ENCODE measurements at regions not wholly inside any gene's neighbourhood (a gene's known extent, or its start where the extent isn't known, plus 50 kb on each side); places are given as distances from the start of the nearest gene placed in this dataset.

DNA sequence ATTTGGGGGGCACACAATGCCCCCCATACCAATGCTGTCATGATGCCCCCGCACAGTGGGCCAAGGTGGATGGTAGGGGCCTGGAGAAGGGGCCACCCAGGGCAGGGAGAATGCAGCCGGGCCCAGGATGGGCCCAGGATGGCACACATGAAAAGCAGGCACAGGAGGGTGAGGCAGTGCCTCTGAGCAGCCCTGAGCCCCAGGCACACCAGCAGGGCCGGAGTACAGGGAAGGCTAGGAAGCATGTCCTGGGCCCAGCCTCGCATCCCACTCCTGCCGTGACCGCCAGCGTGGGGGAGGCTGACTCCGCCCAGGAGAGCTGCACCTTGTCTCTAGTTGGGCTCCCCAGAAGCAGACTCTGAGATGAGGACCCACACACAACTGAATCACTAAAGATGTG is 59.3 kb upstream of the TMEM72 start:
- DNase-seq (ENCODE audit: low spot score): no peak
- H3K36me3 Mint-ChIP-seq: no peaks in the 10 kb centered on the region
- H3K4me3 ChIP-seq: no peak overlapping the region
- no peak overlapping the region for H3K9ac ChIP-seq
- no peaks in the 10 kb centered on the region for H3K36me3 ChIP-seq
- peaks cover under 1% of the 10 kb centered on the region for H3F3A ChIP-seq (ENCODE audit: low read depth)
- no peak overlapping the region for H3K4me2 ChIP-seq
- peaks cover 21% of the 10 kb centered on the region for H3K4me1 ChIP-seq
- no peak overlapping the region for H3K27ac ChIP-seq
- no peaks in the 10 kb centered on the region for H3K9me3 ChIP-seq (ENCODE audit: low read depth)
- no peaks in the 10 kb centered on the region for H3K79me2 ChIP-seq (ENCODE audit: low read depth)
- no peaks in the 10 kb centered on the region for H4K20me1 ChIP-seq (ENCODE audit: low read depth)
- H3K9me3 Mint-ChIP-seq: peaks cover 8% of the 10 kb centered on the region
- H3K27ac Mint-ChIP-seq: no peak overlapping the region
- H3K4me1 Mint-ChIP-seq: peaks cover 28% of the 10 kb centered on the region
- TF ChIP-seq, protein P1, sequence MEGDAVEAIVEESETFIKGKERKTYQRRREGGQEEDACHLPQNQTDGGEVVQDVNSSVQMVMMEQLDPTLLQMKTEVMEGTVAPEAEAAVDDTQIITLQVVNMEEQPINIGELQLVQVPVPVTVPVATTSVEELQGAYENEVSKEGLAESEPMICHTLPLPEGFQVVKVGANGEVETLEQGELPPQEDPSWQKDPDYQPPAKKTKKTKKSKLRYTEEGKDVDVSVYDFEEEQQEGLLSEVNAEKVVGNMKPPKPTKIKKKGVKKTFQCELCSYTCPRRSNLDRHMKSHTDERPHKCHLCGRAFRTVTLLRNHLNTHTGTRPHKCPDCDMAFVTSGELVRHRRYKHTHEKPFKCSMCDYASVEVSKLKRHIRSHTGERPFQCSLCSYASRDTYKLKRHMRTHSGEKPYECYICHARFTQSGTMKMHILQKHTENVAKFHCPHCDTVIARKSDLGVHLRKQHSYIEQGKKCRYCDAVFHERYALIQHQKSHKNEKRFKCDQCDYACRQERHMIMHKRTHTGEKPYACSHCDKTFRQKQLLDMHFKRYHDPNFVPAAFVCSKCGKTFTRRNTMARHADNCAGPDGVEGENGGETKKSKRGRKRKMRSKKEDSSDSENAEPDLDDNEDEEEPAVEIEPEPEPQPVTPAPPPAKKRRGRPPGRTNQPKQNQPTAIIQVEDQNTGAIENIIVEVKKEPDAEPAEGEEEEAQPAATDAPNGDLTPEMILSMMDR (IDR thresholded peaks at IDR 0.05): no peak
- TF ChIP-seq EZH2phosphoT487 (IDR thresholded peaks at IDR 0.05): no peak
- no peak for TF ChIP-seq EZH2 (IDR thresholded peaks at IDR 0.05)
- peaks cover 11% of the 10 kb centered on the region for H3K27me3 Mint-ChIP-seq (ENCODE audit: insufficient read depth, low read depth)
- H3K4me3 Mint-ChIP-seq: no peak overlapping the region
- no peaks in the 10 kb centered on the region for H3K27me3 ChIP-seq
- no peak overlapping the region for H2AFZ ChIP-seq (replicated peaks)

DNA sequence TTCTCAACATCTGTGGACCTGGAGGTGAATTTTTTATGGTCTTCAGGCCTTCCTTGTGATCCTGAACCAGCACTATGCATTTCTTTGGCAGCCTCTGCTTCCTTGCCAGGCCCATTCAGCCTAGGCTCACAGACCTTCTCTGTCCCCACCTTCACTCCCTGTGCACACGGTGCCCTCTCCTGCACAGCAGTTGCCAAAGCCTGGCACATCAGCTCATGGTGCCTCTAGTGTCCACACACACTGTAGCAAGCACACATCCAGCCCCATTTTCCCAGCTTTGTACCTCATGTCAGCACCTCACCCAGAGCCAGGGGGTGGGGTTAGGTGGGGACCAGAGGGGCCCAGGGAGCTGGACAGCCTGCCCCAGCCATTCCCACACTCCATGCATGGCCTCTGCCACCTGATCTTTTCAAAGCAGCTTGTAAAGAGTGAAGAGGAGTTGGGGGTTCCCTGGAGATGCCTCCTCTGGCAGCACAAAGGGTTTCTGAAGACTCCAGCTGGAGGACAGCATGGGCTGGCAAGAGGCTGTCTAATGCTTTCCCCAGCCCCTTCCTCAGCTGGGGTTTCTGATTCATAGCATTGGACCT is 57.9 kb upstream of the TMEM72 start:
- Histone ChIP-seq H3K79me2 (ENCODE audit: low read depth) (no peaks in the 10 kb centered on the region), H3K36me3 (no peaks in the 10 kb centered on the region), H3K9me3 (ENCODE audit: low read depth) (no peaks in the 10 kb centered on the region), H2AFZ (replicated peaks) (no peak overlapping the region), H3K4me3 (no peak overlapping the region), H3K4me1 (peaks cover 25% of the 10 kb centered on the region), H3K4me2 (no peak overlapping the region), H3K27ac (no peak overlapping the region), H3F3A (ENCODE audit: low read depth) (peaks cover 7% of the 10 kb centered on the region), H4K20me1 (ENCODE audit: low read depth) (peaks cover 4% of the 10 kb centered on the region), H3K27me3 (no peaks in the 10 kb centered on the region), H3K9ac (no peak overlapping the region)
- H3K27me3 Mint-ChIP-seq (ENCODE audit: insufficient read depth, low read depth): peaks cover 16% of the 10 kb centered on the region
- H3K36me3 Mint-ChIP-seq: no peaks in the 10 kb centered on the region
- TF ChIP-seq, protein P1 (IDR thresholded peaks at IDR 0.05): peak; percentile 27
- no peak for TF ChIP-seq EZH2 (IDR thresholded peaks at IDR 0.05)
- peaks cover 3% of the 10 kb centered on the region for H3K9me3 Mint-ChIP-seq
- H3K4me1 Mint-ChIP-seq: peaks cover 42% of the 10 kb centered on the region
- H3K27ac Mint-ChIP-seq: no peak overlapping the region
- no peak overlapping the region for H3K4me3 Mint-ChIP-seq
- DNase-seq (ENCODE audit: low spot score): no peak

DNA sequence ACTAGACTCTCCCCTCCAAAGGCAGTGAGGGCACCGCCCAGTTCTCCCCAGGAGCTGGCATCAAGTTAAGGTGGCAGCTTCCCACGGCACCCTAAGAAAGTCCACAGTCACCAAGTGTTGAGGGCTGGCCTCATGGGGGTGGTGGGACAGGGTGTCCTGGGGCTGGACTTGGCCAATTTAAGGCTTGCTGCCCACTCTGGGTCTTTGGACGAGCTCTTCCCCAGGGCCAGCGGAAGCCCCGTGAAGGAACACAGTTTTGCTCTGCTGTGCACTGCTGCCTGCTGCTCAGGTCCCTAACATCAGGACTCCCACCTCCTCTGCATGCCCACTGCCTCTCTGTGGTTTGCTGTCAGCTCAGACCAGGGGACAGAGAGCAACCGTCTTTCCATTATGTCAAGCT is 57.3 kb upstream of the TMEM72 start:
- Histone ChIP-seq H3K36me3 (no peaks in the 10 kb centered on the region), H2AFZ (replicated peaks) (no peak overlapping the region), H3K79me2 (ENCODE audit: low read depth) (no peaks in the 10 kb centered on the region), H3K27ac (no peak overlapping the region), H4K20me1 (ENCODE audit: low read depth) (peaks cover 4% of the 10 kb centered on the region), H3K4me2 (no peak overlapping the region), H3K9me3 (ENCODE audit: low read depth) (no peaks in the 10 kb centered on the region), H3F3A (ENCODE audit: low read depth) (peaks cover 7% of the 10 kb centered on the region), H3K4me3 (no peak overlapping the region), H3K9ac (no peak overlapping the region), H3K4me1 (peaks cover 25% of the 10 kb centered on the region), H3K27me3 (no peaks in the 10 kb centered on the region)
- no peak for DNase-seq (ENCODE audit: low spot score)
- peaks cover 42% of the 10 kb centered on the region for H3K4me1 Mint-ChIP-seq
- no peaks in the 10 kb centered on the region for H3K36me3 Mint-ChIP-seq
- H3K27ac Mint-ChIP-seq: no peak overlapping the region
- no peak overlapping the region for H3K4me3 Mint-ChIP-seq
- no peaks in the 10 kb centered on the region for H3K9me3 Mint-ChIP-seq
- peaks cover 16% of the 10 kb centered on the region for H3K27me3 Mint-ChIP-seq (ENCODE audit: insufficient read depth, low read depth)
- TF ChIP-seq EZH2phosphoT487 (IDR thresholded peaks at IDR 0.05): no peak
- TF ChIP-seq, protein P1 (IDR thresholded peaks at IDR 0.05): no peak
- TF ChIP-seq EZH2 (IDR thresholded peaks at IDR 0.05): no peak
